G401.6 (cell line): ENCODE measurements at regions not wholly inside any gene's neighbourhood (a gene's known extent, or its start where the extent isn't known, plus 50 kb on each side); places are given as distances from the start of the nearest gene placed in this dataset.

Source experiments
- FAIRE-seq: peaks from 2 replicates; lab custom pipeline; 2012; peaks lifted over from hg19 to GRCh38; lab: Jason Lieb, UNC

DNA sequence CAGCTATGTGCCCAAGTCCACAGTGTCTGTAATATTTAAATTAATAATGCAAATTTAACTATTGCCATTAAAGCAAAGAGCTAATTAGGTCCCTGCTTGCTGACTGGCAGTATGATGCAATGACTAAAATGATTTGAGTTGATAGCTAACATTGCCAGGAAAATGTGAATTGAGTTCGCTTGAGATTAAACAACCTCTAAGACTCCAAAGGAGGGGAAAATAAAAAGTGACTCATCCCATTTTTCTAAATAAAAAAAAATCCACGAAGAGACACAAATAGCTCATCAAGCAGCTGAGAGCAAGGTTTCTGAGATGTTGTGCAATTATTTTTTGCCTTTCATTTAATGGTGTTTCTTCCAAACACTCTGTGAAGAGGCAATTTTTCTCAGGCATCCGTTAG is 413.0 kb downstream of the MTX2 start:
- FAIRE-seq: no peak

DNA sequence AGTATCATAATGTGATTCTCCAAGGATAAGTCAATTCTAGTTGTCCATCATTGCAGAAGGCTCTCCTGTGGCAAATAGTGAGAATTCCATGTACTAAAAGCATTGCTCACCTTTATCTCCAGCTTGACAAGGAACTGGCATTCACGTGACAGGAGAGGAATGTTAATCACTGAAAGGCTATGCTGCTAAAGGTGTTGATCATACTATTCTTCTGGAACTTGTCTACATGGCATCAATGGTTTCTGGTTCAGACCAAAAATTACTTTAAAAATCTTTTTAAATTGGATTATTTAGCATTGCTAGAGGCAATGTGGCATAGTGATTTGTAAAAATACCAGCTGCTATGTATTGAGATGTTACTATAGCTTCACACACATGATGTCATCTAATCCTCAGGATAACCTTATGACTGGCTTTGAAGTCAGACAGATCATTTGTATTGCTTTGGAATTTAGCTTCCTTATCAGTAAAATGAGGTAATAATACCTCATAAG is 414.4 kb downstream of the MTX2 start:
- no peak for FAIRE-seq

DNA sequence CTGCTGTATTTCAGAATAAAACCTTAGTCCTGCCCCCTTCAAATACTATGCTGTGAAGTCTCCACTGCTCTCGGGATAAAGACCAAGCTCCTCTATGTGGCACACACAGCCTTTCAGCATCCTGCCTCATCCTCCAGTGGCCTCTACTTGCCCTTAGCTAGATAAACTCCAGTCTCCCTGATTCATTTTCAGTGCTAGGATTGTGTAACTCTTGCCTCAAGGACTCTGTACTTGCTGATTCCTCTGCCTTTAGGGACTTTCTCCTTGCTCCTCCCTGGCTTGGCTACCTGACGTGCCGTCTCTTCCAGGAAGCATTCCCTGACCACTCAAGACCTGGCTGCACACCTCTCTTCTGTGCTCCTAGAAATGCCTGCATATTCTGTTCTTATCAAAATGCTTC is 416.7 kb downstream of the MTX2 start:
- no peak for FAIRE-seq

DNA sequence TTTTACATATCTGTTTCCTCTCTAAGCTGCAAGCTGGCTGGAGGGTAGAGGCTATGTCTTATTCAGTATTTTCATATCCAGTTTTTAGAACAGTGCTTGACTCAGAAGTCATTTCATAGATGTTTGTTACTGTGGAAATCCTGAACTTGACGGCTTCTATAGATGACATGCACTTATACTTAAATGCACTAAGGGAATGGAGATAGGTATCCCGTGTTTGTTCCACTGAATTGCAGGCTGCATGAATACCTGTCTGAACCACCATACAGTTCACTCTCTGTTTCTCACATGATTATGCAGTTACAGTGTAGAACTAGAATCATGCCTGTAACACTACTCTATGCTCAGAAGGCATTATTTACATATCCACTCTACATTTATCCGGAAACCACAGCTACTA is 417.1 kb downstream of the MTX2 start:
- no peak for FAIRE-seq

DNA sequence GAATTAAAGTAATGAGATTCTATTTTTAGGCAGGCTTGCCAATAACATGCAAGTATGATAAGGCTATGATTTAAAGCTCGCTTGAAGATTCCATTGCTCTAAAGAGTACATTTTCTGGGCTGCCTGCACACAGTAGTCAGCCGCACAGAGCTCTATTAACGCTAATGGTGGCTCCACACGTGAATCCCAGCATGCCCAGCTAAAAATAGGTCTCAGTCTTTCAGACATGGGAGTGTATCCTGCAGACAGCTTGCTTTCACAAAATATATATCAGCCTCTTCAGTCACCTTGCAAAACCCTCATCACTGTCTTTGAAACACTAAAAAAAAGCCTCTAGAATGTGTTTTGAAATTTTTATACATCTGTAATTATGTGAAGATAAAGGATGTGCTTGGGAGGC is 418.1 kb downstream of the MTX2 start:
- no peak for FAIRE-seq

DNA sequence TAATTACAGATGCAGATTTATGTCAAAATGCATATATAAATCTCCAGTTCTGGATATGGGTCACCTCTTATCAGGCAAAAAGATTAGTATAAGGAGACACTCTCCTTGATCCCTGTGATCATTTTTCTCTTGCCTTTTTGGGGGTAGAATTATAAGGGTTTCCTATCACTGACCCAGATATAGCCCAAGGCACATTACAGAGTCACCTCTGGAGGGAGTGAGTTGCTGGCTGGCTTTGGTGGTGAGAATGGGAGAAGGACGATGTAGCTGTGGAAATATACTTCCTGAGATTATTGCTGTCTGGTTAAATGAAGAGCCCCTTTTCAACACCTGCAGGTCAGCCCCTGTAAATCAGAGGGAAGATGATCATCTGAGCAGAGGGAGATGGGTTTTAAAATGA is 418.7 kb downstream of the MTX2 start:
- FAIRE-seq: no peak

DNA sequence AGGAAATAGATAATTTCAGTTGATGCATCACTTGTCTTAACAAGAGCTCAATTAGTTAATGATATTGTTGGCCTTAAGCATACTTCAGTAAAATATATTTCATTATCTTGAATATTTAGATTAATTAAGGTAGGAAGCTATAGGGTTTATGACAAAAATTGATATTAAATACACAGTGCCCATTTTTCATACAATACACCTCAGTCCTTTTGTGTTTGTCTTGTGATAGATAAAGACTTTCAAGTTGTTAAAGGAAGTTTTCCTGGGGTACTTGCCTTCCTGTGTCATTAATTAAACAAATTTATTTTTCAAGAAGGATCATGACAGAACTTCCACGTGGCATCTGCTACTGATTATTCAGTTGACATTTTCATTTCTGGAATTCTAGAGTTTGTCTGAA is 420.5 kb downstream of the MTX2 start:
- FAIRE-seq: no peak

DNA sequence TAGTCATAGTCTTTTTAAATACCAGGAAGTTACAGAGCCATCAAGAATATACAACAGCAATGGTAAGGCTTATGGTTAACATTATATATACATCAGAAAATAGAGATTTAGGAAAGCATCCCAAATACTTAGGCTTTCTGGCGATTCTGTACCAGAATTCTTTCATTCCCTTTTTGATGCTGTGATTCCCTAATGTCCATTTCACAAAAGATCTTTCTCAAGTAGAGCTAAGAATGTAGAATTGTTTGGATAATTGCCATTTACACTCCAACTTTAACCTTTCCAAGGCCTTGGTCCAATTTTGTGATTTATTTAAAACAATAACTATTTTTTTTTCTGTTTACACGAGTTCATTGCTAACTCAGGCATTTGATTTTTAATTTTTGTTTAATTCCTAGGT is 422.2 kb downstream of the MTX2 start:
- no peak for FAIRE-seq

DNA sequence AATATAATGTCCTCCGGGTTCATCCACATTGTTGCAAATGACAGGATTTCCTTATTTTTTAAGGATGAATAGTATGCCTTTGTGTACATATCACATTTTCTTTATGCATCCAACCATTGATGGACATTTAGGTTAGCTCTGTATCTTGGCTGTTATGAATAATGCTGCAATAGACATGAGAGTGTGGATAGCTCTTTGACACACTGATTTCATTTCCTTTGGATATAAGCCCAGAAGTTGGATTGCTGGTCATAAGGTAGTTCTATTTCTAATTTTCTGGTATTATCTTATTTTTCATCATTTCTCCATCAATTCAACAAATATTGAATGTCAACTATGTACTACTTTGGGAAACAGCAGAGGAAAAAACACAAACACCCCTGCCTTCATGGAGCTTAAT is 423.3 kb downstream of the MTX2 start:
- no peak for FAIRE-seq

DNA sequence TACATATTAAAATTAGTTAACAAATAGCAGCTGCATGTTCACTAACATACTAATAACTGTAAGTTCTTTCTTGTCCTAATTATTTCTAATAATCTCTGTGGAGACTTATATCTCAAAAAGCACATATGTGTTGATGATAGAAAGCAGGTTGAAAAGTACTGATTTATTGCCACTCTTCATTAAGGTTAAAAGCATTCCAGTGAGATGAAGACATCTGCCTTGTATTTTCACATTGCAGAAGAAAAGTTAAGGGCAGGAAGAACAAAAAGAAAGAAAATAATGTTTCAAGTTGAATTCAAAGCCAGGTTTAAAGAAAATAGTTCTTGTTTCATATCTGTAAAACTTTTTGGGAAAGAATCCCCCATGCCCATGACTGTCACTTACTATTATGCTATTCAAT is 429.9 kb downstream of the MTX2 start:
- no peak for FAIRE-seq

DNA sequence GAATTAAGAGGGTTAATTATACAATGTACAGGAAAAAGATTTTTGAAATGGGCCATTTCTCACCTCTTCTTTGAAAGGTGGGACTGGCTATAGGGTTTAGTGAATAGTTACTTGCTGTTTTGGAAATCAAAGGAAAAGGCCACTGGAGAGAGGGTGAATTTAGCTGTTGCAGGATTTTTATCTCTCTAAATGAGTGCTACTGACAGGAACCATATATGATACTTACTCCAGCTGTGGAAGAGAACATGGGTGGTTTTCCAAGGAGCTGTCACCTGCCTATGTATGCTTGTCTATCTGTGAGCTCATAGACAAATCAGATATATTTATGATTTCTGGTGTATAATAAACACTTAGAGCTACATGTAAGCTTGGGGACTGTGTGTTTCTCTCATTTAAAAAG is 430.4 kb downstream of the MTX2 start:
- FAIRE-seq: no peak

DNA sequence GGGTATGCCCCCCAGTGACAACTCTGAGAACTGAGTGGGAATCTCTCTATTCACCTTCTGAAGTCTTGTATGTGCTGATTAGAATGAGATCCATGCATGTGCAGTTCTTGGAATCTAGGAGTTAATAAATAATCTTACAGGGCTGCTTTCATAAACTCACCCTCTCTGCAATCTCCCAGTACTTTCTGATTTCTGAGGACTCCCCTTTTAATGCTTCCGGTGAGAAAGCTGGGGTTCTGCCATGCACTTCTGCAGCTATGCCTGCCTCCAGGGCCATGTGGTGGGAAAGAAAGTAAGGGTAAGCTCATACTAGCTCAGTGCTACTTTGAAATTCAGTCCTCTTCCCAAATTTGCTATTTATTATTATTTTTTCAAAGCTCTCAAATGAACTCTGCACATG is 432.9 kb downstream of the MTX2 start:
- FAIRE-seq: no peak

DNA sequence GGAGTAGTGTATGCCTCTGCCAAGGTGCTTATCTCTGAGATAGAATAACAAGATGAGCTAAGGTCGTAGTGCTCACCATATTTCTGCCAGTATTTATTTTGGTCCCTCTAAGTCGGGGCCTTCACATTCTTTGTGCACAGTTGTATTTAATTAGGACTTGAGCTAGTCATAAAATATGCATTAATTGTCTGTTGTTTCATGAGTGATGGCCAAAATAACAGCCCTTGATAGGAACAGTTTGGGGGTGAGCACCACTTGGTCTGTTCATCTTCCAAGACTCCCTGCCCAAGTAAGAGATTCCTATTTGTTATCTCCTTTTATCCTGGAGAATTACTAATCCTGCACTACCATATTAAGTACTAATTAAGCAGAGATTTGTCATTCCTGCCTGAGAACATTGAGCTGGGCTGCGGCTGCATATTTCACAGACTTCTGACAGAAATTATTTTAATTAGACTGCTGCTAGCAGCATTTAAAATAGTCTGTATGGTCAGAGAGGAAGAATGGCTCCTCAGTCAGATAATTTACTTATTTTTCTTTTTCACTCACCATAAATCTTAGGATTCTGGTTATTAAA is 435.1 kb downstream of the MTX2 start:
- no peak for FAIRE-seq

DNA sequence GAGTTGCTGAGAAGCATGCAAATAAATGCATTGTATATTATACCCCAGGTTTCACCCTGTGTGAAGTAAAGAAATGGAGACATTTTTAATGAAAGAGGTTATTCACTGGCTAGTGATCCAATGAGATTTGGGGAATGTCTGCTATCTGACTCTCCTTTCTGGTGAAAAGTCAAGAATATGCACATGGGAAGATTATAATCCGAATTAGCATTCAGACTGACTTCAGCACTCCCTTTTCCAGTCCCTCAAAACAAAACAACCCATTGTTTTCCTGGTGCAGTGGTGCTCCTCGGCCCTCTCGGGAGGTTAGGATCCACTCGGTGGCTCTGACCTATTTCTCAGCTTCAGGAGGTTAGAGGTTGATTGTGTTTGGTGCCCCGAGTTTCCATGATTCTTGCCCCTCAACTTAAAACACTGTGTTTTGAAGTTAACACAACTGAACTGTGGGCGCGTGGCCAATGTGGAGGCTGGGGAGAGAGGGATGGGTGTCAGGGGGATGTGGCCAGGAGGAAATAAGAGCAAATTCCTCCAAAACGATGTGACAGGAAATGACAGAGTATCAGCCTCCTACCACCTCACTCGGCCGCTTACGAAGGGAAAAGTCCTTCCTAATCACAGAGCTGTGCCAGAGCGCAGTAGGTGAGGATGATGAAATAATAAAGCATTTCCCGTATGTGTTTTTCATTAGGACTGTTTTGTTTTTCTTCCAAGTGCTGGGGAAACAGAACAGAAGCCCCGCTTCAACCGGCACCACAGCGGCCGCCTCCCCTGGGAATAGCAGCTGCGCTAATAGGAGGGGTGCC is 440.1 kb downstream of the MTX2 start:
- FAIRE-seq: no peak

DNA sequence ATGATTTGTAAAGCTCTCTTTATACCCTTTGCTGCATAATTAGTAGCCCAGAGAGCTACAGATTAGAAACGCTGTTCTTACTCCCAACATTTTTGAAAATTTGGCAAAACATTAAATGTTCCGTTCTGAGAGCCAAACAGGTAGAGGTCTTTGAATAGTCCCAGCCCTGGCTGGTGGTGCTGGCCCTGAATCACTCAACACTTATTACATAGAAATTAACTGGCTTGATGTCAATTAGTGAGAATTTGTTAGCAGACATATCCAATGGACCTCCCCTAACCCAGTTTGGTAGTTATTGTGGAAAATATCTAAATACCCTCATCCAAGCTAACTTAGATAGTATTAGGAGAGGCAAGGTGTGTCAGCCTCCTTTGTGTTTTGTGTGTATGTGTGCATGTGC is 440.7 kb downstream of the MTX2 start:
- no peak for FAIRE-seq

DNA sequence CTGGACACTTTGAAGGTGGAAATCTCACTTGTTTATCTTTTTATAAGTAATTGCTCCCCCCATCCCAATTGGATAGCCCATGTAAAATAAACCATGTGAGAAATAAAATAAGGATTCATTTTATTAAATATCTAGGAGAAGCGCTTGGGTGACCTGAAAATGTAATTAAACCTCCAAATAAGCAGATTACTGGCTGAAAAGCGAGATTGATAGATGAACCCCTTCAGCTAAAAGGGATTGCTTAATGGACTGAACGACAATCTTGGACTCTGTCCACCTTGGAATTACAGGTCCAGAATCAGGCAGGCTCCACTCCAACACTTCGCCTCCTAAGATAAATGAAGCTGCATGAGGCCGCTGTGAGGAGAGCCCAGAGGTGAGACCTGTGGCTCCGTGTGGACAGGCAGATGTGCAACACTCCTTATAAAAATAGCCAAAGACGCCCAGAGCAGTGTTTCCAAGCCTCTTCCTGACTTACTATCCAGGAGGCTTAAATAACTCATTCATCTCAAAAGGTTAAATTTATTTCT is 441.5 kb downstream of the MTX2 start:
- FAIRE-seq: no peak

DNA sequence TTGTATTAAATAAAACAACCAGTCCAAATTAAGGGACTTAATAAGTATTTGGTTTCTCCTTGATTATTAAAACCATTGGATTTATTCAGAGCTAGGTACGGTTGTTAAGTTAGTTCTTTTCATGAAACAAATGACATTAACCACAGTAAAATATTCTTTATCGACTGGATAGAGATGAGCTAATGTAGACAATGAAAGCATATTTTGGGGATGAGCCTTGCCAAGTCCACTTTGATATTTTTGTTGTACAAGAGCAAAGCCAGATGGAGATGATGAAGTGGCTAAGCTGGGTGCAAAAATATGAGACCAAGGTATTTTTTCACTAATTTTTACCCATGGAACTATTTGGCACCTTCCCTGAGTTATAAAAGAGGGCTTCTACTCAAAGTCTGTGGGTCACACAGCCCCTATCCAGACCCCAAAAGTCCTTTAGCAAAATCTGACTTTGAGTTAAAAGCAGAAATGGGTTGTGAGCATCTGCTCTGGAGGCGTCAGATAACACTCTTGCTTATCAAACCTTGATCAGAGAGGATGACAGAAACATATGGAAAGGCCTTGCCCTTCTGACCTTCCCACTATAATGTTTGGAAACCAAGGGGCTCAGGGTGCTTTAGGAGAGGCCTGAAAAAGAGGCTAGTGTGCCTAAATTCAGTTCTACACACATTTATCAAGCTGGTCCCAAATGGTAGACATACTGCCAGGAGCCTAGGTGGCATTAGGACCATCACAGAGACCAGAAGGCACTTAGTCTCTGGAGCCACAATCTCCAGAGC is 456.8 kb downstream of the MTX2 start:
- FAIRE-seq: no peak

DNA sequence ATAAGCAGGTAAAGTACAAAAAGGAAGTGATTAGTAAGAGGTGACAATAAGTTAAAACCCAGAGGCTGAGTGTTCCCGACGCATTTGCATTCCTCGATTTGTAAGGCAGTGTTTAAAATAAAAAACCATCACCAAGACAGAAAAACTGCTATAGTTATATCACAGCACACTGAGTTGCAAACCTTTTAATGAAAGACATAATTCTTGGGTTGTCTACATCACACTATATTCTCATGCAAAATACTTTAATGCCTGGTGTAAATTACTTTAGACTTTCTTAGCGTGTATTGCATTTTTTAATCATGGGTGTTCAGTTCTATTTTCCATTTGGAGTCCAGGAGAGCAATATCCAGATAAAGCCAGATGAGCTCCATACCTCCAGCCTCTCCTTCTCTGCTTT is 458.5 kb downstream of the MTX2 start:
- FAIRE-seq: no peak

DNA sequence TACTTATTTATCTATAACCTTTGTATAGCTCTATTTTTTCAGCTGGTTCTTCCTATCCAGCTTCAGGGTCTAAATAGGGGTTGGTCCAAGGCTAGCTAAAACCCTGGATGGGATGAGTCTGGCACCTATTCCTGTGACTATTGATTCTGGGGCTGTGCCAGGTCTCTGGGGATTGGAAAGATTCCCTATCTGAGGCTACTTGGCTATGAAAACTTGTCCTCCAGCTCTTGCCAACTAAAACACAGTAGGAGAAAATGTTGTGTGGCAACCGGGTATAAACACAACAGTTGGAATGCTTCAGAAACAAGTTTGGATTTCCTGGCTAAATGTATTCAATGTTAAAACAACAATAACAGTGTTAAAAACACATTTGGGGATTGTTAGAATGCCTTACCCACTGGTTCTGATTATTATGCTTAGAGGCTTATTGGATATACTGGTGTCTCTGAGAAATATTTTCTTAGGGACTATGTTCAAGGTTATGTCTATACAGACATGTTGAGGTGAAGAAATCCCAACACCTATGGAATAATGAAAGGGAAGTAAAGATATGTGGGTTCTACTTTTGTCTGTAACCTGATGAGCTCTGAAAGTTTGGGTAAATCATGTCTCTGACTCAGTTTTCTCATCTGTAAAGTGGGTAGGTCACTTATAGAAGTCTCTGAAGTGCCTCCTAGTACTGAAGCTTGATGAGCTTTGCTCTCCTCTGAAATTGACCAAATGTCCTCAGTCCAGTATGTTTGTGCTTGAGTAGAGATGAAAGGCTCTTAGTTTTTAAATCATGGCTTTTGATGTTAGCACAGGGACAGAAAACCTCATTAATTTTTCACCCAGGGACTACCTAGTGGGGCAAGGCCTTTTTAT is 460.7 kb downstream of the MTX2 start:
- no peak for FAIRE-seq

DNA sequence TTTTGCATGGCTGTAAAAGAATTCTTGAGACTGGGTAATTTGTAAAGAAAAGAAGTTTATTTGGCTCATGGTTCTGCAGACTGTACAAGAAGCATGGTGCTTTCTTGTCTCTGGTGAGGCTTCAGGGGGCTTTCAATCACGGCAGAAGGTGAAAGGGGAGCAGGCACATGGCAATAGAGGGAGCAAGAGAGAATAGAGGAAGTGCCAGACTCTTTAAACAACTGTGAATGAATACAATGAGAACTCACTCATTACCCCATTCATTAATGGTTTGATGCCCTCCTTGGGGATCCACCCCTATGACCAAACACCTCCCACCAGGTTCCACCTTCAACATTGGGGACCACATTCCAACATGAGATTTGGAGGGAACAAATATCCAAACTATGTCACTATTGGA is 463.5 kb downstream of the MTX2 start:
- FAIRE-seq: no peak

DNA sequence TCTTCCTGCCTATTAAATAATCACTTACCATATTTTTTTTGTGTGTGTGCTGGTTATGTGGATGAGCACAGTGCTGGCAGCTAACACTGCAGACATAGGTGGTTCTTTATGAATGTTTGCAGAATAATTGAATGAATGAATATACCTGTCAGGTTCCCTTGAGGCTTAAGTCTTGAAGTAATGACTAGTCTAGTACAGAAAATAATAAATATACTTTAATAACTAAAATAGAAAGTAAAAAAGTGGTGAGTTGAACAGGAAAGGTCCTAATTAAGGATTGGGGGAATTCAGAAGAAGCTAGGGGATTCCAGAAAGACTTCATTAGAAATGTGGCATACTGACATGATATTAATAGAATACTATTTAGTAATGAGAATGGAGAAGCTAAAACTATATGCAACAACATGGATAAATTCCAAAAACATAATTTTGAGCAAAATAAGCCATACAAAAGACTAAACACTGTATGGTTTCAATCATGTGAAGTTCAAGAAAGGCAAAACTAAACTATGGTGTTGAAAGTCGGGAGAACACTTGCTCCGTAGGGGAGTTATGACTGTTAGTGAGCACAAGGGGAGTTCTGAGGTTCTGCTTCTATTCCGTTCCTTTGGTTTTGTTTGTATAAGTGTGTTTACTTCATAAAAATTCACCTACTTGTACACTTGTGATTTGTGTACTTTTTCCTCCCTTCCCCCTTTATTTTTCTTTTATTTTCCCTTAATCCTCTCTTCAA is 464.6 kb downstream of the MTX2 start:
- no peak for FAIRE-seq

DNA sequence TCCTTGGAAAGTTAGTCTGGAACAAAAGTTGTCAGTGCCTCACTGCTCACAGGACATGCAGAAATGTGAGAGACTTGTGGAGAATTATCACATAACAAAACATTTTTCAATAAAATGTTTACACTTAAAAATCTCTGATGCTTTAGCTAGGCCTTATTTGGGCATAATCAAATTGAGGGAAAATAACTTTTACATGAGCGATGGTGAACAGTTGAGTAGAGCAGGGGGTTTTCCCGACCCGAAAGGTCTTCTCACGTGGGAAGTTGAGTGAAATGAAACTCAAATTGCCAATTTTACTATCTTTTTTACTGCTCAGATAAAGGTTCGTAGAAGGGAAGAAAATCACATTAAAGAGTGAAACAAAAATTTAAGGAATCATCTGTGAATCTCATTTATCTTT is 465.6 kb downstream of the MTX2 start:
- FAIRE-seq: no peak
